Endothelial cell of umbilical vein (primary cell): ENCODE measurements at regions not wholly inside any gene's neighbourhood (a gene's known extent, or its start where the extent isn't known, plus 50 kb on each side); places are given as distances from the start of the nearest gene placed in this dataset.

ENCODE experiments used
- BruUV-seq: library from RNA; stranded (reverse); fragments of 400-500 nt; replicated peaks from 2 replicates; lab custom pipeline; 2021; lab: Mats Ljungman, UMichigan
- CTCF ChIA-PET: fragments of 300-600, 350-600 bp; sonication (Branson Sonifier 250); formaldehyde crosslinking; loops from one replicate; lab custom pipeline; 2021; ENCODE audit warnings: antibody characterized with exemption, inconsistent platforms; lab: Charles Lee
- POLR2A ChIA-PET: fragments of 300-600, 350-600 bp; sonication (Branson Sonifier 250); formaldehyde crosslinking; loops from one replicate; lab custom pipeline; 2021; ENCODE audit warnings: antibody characterized with exemption, inconsistent platforms; lab: Charles Lee
- DNase-seq: peaks from one replicate; pipeline ENCODE4 v3.0.0-alpha.2; 2011; ENCODE audit warnings: low read depth, low spot score
- FAIRE-seq: peaks from 2 replicates; lab custom pipeline; 2011; peaks lifted over from hg19 to GRCh38; lab: Jason Lieb, UNC
- H2AFZ ChIP-seq: 2 replicates; pipeline ENCODE4 v1.6.0; 2012; ENCODE audit warnings: low read depth, low read length, control low read depth, inconsistent platforms
- H3K27ac ChIP-seq: 2 replicates; pipeline ENCODE4 v1.5.1; 2011; ENCODE audit warnings: low read depth, mild to moderate bottlenecking, control low read depth, low read length, moderate library complexity; ENCODE audit not compliant: insufficient read depth
- H3K27me3 ChIP-seq, 2 experiments: 2 replicates each; pipeline versions ENCODE4 v1.6.0 to v1.6.1; 2011; ENCODE audit warnings: low read length in 2 of 2, mixed read lengths in 1 of 2; ENCODE audit not compliant: control insufficient read depth in 2 of 2, insufficient read depth in 2 of 2
- H3K36me3 ChIP-seq, 2 experiments: 2 replicates in 1 of 2; 3 replicates in 1 of 2; pipeline ENCODE4 v1.5.1; 2011; ENCODE audit warnings: low read length in 2 of 2, mild to moderate bottlenecking in 1 of 2, moderate library complexity in 1 of 2; ENCODE audit not compliant: control insufficient read depth in 2 of 2, insufficient read depth in 2 of 2; ENCODE audit errors: extremely low read depth in 1 of 2
- H3K4me1 ChIP-seq: 3 replicates; pipeline ENCODE4 v1.5.1; 2011; ENCODE audit warnings: mild to moderate bottlenecking, low read length; ENCODE audit not compliant: control insufficient read depth, insufficient read depth; ENCODE audit errors: extremely low read depth
- H3K4me2 ChIP-seq: 2 replicates; pipeline ENCODE4 v1.6.1; 2011; ENCODE audit warnings: low read length, control low read depth, mixed read lengths; ENCODE audit not compliant: insufficient read depth
- H3K4me3 ChIP-seq, 3 experiments: fragments of 200-600 bp in 1 of 3; sonication (generic), shearing (Covaris generic) in 1 of 3; replicated peaks in 1 of 3; 2 replicates each; pipeline ENCODE4 v1.5.1; 2011 to 2016; ENCODE audit warnings: control low read depth in 3 of 3, low read length in 3 of 3, mild to moderate bottlenecking in 2 of 3, inconsistent platforms in 1 of 3, low read depth in 1 of 3, moderate library complexity in 1 of 3; ENCODE audit not compliant: insufficient read depth in 1 of 3
- H3K79me2 ChIP-seq: 2 replicates; pipeline ENCODE4 v1.6.0; 2012; ENCODE audit warnings: low read length, inconsistent platforms; ENCODE audit not compliant: control insufficient read depth, insufficient read depth
- H3K9ac ChIP-seq: replicated peaks from 2 replicates; pipeline ENCODE3; 2011; ENCODE audit warnings: low read length, control low read depth; ENCODE audit not compliant: insufficient read depth; ENCODE audit errors: extremely low read depth
- H3K9me1 ChIP-seq: replicated peaks from 3 replicates; pipeline ENCODE4 v1.6.0; 2011; ENCODE audit warnings: mild to moderate bottlenecking, low read length; ENCODE audit not compliant: control insufficient read depth, insufficient read depth; ENCODE audit errors: extremely low read depth
- H3K9me3 ChIP-seq: replicated peaks from 2 replicates; pipeline ENCODE4 v1.5.1; 2012; ENCODE audit warnings: low read length, inconsistent platforms; ENCODE audit not compliant: control insufficient read depth, insufficient read depth
- H4K20me1 ChIP-seq: replicated peaks from 2 replicates; pipeline ENCODE3; 2011; ENCODE audit warnings: mild to moderate bottlenecking, low read length; ENCODE audit not compliant: control insufficient read depth, insufficient read depth; ENCODE audit errors: extremely low read depth
- EZH2 ChIP-seq: IDR thresholded peaks from 2 replicates; pipeline ENCODE4 v1.6.1; 2012; ENCODE audit warnings: borderline replicate concordance, low read depth, mild to moderate bottlenecking, moderate library complexity, low read length, inconsistent platforms; ENCODE audit not compliant: severe bottlenecking
- FOS ChIP-seq: IDR thresholded peaks from 2 replicates; pipeline ENCODE4 v1.6.1; 2011; ENCODE audit warnings: mild to moderate bottlenecking, low read length, moderate library complexity, borderline replicate concordance; ENCODE audit not compliant: insufficient read depth
- GATA2 ChIP-seq: IDR thresholded peaks from 2 replicates; pipeline ENCODE4 v1.7.0; 2011; ENCODE audit warnings: low read depth, mild to moderate bottlenecking, moderate library complexity, mixed read lengths, low read length; ENCODE audit not compliant: insufficient read length, insufficient read depth
- JUN ChIP-seq: IDR thresholded peaks from 2 replicates; pipeline ENCODE4 v1.6.1; 2011; ENCODE audit warnings: borderline replicate concordance, low read depth; ENCODE audit not compliant: insufficient read length, insufficient read depth
- MYC ChIP-seq: IDR thresholded peaks from one replicate; pipeline ENCODE4 v1.6.1; 2011; ENCODE audit warnings: mild to moderate bottlenecking, low read depth, low read length
- POLR2A ChIP-seq: IDR thresholded peaks from 2 replicates; pipeline ENCODE4 v1.6.1; 2012; ENCODE audit warnings: low read depth, mild to moderate bottlenecking, control low read depth, low read length
- POLR2AphosphoS5 ChIP-seq: IDR thresholded peaks from 2 replicates; pipeline ENCODE4 v1.6.1; 2012; ENCODE audit warnings: low read depth, mild to moderate bottlenecking, control low read depth, low read length, moderate library complexity; ENCODE audit not compliant: insufficient read depth
- dilution Hi-C: fragments of 300-500 bp; cut with MboI; formaldehyde crosslinking; loops from one replicate; pipeline ENCODE4 v1.15.0; 2019; ENCODE audit warnings: low sequenced_read_pairs; ENCODE audit not compliant: extremely low pct_ligation_motif_present
- intact Hi-C: fragments of 100-400 bp; cut with micrococcal nuclease; formaldehyde crosslinking; loops from one replicate; pipeline ENCODE4 v1.10.0; 2022
- TF ChIP-seq, protein P1 (sequence below), 2 donors: IDR thresholded peaks; 1 replicate in 1 of 2; 2 replicates in 1 of 2; pipeline ENCODE4 v1.5.1; 2011; ENCODE audit warnings: low read length in 2 of 2, mild to moderate bottlenecking in 2 of 2, moderate library complexity in 2 of 2, control low read depth in 1 of 2, inconsistent platforms in 1 of 2, low read depth in 1 of 2; ENCODE audit not compliant: insufficient read depth in 1 of 2; ENCODE audit errors: extremely low read depth in 1 of 2
- TF ChIP-seq, protein P2 (sequence below): IDR thresholded peaks from 2 replicates; pipeline ENCODE4 v1.6.1; 2011; ENCODE audit not compliant: insufficient read depth, insufficient read length

DNA sequence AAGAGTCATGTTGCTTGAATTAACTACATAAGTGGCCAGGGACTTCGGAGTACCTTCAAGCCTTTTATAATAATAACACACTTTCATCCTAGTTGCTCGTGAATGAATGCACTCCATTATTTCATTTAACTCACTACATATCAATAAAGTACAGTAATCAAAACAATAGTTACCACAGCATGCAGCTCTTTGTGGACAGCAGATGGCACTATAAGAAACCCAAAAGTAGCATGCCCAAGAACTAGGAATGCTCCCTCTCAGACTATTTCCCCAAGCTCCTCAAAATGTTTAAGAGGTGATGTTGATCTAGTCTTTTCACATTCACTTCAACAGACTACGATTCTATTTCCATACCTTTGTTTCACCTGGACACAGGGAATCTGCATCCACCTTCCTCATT, 500.8 kb upstream of the DIAPH2 start:
- Histone ChIP-seq H3K9me1 (no peaks in the 10 kb centered on the region), H3K36me3 (no peaks in the 10 kb centered on the region), H4K20me1 (no peaks in the 10 kb centered on the region), H3K79me2 (no peaks in the 10 kb centered on the region), H3K9ac (no peak overlapping the region), H3K4me3 (no peak overlapping the region), H3K9me3 (no peaks in the 10 kb centered on the region), H3K4me1 (no peaks in the 10 kb centered on the region), H3K27ac (no peak overlapping the region), H3K4me2 (no peak overlapping the region), H3K27me3 (no peaks in the 10 kb centered on the region), H2AFZ (no peak overlapping the region)
- ChIA-PET CTCF (interaction anchor here (0.8 to 4.5 kb wide), 5 partner anchors 13 to 587 kb away, joined by 3 to 71 read pairs (median 4); no protein-coding TSS in a partner anchor), POLR2A (no interaction called here)
- FAIRE-seq = peak; percentile 59
- TF ChIP-seq, protein P1, sequence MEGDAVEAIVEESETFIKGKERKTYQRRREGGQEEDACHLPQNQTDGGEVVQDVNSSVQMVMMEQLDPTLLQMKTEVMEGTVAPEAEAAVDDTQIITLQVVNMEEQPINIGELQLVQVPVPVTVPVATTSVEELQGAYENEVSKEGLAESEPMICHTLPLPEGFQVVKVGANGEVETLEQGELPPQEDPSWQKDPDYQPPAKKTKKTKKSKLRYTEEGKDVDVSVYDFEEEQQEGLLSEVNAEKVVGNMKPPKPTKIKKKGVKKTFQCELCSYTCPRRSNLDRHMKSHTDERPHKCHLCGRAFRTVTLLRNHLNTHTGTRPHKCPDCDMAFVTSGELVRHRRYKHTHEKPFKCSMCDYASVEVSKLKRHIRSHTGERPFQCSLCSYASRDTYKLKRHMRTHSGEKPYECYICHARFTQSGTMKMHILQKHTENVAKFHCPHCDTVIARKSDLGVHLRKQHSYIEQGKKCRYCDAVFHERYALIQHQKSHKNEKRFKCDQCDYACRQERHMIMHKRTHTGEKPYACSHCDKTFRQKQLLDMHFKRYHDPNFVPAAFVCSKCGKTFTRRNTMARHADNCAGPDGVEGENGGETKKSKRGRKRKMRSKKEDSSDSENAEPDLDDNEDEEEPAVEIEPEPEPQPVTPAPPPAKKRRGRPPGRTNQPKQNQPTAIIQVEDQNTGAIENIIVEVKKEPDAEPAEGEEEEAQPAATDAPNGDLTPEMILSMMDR (IDR thresholded peaks at IDR 0.05; ENCODE audit: extremely low read depth in 1 of 2, insufficient read depth in 1 of 2, low read depth in 1 of 2, low read length in 2 of 2) = peak; percentile 17 to 21
- TF ChIP-seq MYC = no peak
- intact Hi-C loops (loop anchor here (5.0 kb wide), 1 partner anchor 217 kb away; no protein-coding TSS in a partner anchor), dilution Hi-C loops (no loop called here)
- BruUV-seq = no TSS peak
- DNase-seq = peak; percentile 6

DNA sequence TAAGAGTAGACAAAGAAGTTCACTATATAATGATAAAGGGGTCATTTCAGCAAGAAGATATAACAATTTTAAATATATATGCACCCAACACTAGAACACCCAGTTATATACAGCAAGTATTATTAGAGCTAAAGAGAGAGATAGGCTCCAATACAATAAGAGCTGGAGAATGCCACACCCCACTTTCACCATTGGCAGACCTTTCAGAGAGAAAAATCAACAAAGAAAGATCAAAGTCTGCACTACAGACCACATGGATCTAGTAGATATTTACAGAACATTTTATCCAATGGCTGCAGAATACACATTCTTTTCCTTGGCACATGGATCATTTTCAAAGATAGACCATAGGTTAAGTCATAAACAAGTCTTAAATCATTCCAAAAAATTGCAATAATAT, 479.7 kb upstream of the DIAPH2 start:
- CTCF ChIA-PET = no interaction called here
- FAIRE-seq = peak; percentile 70
- dilution Hi-C loops = no loop called here

More for the DNA sequence above, 479.7 kb upstream of the DIAPH2 start:
- BruUV-seq = no TSS peak
- Histone ChIP-seq H3K27me3 (no peaks in the 10 kb centered on the region), H4K20me1 (no peaks in the 10 kb centered on the region), H3K79me2 (no peaks in the 10 kb centered on the region), H3K4me2 (no peak overlapping the region), H3K9me3 (no peaks in the 10 kb centered on the region), H3K9ac (no peak overlapping the region), H3K4me1 (no peaks in the 10 kb centered on the region), H3K36me3 (no peaks in the 10 kb centered on the region), H3K4me3 (no peak overlapping the region), H2AFZ (no peak overlapping the region), H3K27ac (no peak overlapping the region), H3K9me1 (no peaks in the 10 kb centered on the region)
- no peak for TF ChIP-seq EZH2
- no peak for TF ChIP-seq MYC
- TF ChIP-seq, protein P1 (IDR thresholded peaks at IDR 0.05; ENCODE audit: extremely low read depth in 1 of 2, insufficient read depth in 1 of 2, low read depth in 1 of 2, low read length in 2 of 2) = no peak
- TF ChIP-seq, protein P2, sequence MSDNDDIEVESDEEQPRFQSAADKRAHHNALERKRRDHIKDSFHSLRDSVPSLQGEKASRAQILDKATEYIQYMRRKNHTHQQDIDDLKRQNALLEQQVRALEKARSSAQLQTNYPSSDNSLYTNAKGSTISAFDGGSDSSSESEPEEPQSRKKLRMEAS = no peak
- no peak for TF ChIP-seq POLR2A
- no peak for TF ChIP-seq GATA2
- no peak for TF ChIP-seq FOS
- no peak for TF ChIP-seq POLR2AphosphoS5
- TF ChIP-seq JUN = no peak
- intact Hi-C loops = no loop called here
- DNase-seq = no peak
- POLR2A ChIA-PET = no interaction called here
